SK-N-SH treated with all-trans-retinoic acid at 6 μM for 48 hours (cell line): ENCODE measurements at regions not wholly inside any gene's neighbourhood (a gene's known extent, or its start where the extent isn't known, plus 50 kb on each side); places are given as distances from the start of the nearest gene placed in this dataset.

Experiments
- ATAC-seq: fragments of 200-7000 bp; cut with Tn5 transposase; 3 replicates; pipeline ENCODE4 v1.9.1; 2020; ENCODE audit warnings: mild to moderate bottlenecking, moderate library complexity
- ARNTL ChIP-seq: fragments of 450-650 bp; formaldehyde crosslinking; IDR thresholded peaks from 2 replicates; pipeline ENCODE4 v1.5.0; 2020; ENCODE audit warnings: low read depth, mild to moderate bottlenecking, moderate library complexity, borderline replicate concordance
- BACH2 ChIP-seq: fragments of 250-450 bp; sonication (Bioruptor Pico); IDR thresholded peaks from 2 replicates; pipeline ENCODE4 v1.9.0; 2021; ENCODE audit warnings: mild to moderate bottlenecking, borderline replicate concordance
- CSDC2 ChIP-seq: fragments of 250-450 bp; sonication (Bioruptor Pico); IDR thresholded peaks from 2 replicates; pipeline ENCODE4 v1.5.0; 2020; ENCODE audit warnings: mild to moderate bottlenecking, moderate library complexity
- ESRRG ChIP-seq: fragments of 250-450 bp; sonication (Bioruptor Pico); IDR thresholded peaks from 2 replicates; pipeline ENCODE4 v1.6.1; 2021; ENCODE audit warnings: mild to moderate bottlenecking
- GLIS3 ChIP-seq: fragments of 250-450 bp; sonication (Bioruptor Pico); IDR thresholded peaks from 2 replicates; pipeline ENCODE4 v1.5.0; 2020; ENCODE audit warnings: mild to moderate bottlenecking, moderate library complexity
- ISL1 ChIP-seq: fragments of 250-450 bp; sonication (Bioruptor Pico); IDR thresholded peaks from 2 replicates; pipeline ENCODE4 v2.1.2; 2022; ENCODE audit warnings: mild to moderate bottlenecking, moderate library complexity
- OSR1 ChIP-seq: fragments of 250-450 bp; sonication (Bioruptor Pico); IDR thresholded peaks from 2 replicates; pipeline ENCODE4 v1.8.0; 2022; ENCODE audit warnings: moderate library complexity, mild to moderate bottlenecking, inconsistent platforms
- POU6F1 ChIP-seq: fragments of 250-450 bp; sonication (Bioruptor Pico); IDR thresholded peaks from 2 replicates; pipeline ENCODE4 v1.8.0; 2021; ENCODE audit warnings: low read depth, mild to moderate bottlenecking, moderate library complexity, borderline replicate concordance
- PPARA ChIP-seq: fragments of 250-450 bp; sonication (Bioruptor Pico); IDR thresholded peaks from 2 replicates; pipeline ENCODE4 v1.5.0; 2020; ENCODE audit warnings: mild to moderate bottlenecking, borderline replicate concordance
- SNAI2 ChIP-seq: fragments of 250-450 bp; sonication (Bioruptor Pico); IDR thresholded peaks from 2 replicates; pipeline ENCODE4 v1.5.0; 2020; ENCODE audit warnings: mild to moderate bottlenecking, moderate library complexity
- TCF4 ChIP-seq: fragments of 250-450 bp; sonication (Bioruptor Pico); IDR thresholded peaks from 2 replicates; pipeline ENCODE4 v1.8.0; 2021; ENCODE audit warnings: mild to moderate bottlenecking, moderate library complexity, borderline replicate concordance
- TOX ChIP-seq: fragments of 250-450 bp; sonication (Bioruptor Pico); IDR thresholded peaks from 2 replicates; pipeline ENCODE4 v1.8.0; 2021; ENCODE audit warnings: mild to moderate bottlenecking, moderate library complexity, borderline replicate concordance
- TSHZ2 ChIP-seq: fragments of 250-450 bp; sonication (Bioruptor Pico); IDR thresholded peaks from 2 replicates; pipeline ENCODE4 v1.5.0; 2020; ENCODE audit warnings: mild to moderate bottlenecking, moderate library complexity
- ZC3H10 ChIP-seq: fragments of 250-450 bp; sonication (Bioruptor Pico); IDR thresholded peaks from 2 replicates; pipeline ENCODE4 v1.5.1; 2021; ENCODE audit warnings: mild to moderate bottlenecking, moderate library complexity
- ZNF565 ChIP-seq: fragments of 450-650 bp; formaldehyde crosslinking; conservative IDR thresholded peaks from 2 replicates; pipeline ENCODE4 v1.5.0; 2020; ENCODE audit warnings: low read depth, mild to moderate bottlenecking, moderate library complexity
- ZNF70 ChIP-seq: fragments of 450-650 bp; formaldehyde crosslinking; IDR thresholded peaks from 2 replicates; pipeline ENCODE4 v1.5.0; 2020; ENCODE audit warnings: mild to moderate bottlenecking, moderate library complexity
- ZNF8 ChIP-seq: fragments of 450-650 bp; formaldehyde crosslinking; IDR thresholded peaks from 2 replicates; pipeline ENCODE4 v1.5.0; 2020; ENCODE audit warnings: mild to moderate bottlenecking, moderate library complexity
- TF ChIP-seq, protein P1 (sequence below): fragments of 250-450 bp; sonication (Bioruptor Pico); IDR thresholded peaks from 2 replicates; pipeline ENCODE4 v1.5.1; 2020; ENCODE audit warnings: low read depth, mild to moderate bottlenecking, moderate library complexity

DNA sequence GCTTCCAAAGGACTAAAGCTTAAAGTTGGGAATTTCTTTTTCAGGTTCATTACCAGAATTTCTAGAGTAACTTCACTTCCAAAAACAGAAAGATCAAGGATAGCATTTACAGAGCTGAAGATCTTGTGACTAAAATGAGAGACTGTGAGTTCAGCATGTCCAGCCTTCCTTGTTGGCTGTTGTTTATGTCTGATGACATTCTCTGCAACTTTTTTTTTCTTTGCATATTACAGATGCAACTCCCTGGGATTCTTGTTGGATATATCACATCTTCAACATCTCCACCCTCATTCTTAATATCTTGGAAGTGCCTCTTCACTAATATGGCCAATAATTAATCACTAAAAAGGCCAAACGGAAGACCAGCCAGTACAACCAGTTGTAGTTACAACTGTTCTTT lies 86.2 kb upstream of the FRMD4B start (continued):
- TF ChIP-seq, protein P1, sequence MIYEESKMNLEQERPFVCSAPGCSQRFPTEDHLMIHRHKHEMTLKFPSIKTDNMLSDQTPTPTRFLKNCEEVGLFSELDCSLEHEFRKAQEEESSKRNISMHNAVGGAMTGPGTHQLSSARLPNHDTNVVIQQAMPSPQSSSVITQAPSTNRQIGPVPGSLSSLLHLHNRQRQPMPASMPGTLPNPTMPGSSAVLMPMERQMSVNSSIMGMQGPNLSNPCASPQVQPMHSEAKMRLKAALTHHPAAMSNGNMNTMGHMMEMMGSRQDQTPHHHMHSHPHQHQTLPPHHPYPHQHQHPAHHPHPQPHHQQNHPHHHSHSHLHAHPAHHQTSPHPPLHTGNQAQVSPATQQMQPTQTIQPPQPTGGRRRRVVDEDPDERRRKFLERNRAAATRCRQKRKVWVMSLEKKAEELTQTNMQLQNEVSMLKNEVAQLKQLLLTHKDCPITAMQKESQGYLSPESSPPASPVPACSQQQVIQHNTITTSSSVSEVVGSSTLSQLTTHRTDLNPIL (CRISPR knock-in tag): no peak
- no peak for TF ChIP-seq TSHZ2 (CRISPR knock-in tag)
- TF ChIP-seq BACH2 (CRISPR knock-in tag): no peak
- no peak for TF ChIP-seq PPARA
- TF ChIP-seq CSDC2 (CRISPR knock-in tag): no peak

GRCh38 chr3:69463531-69463930 lies 77.6 kb upstream of the FRMD4B start:
- no peak for TF ChIP-seq ZC3H10 (CRISPR knock-in tag)

DNA sequence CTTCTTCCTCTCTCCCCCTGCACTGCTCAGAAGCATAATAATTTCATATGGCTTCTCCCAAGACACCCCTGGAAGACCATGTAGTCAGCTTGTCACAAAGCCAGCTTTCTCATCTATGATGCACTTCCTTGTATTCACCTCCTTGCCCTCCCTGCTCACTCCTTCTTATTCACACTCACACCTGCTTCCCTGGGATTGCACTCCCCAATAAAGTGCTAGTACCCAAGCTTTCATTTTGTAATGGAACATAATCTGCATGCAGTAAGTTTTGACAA lies 76.9 kb upstream of the FRMD4B start:
- TF ChIP-seq, protein P1 (CRISPR knock-in tag): no peak
- TF ChIP-seq ZNF70 (CRISPR knock-in tag) (no peak), OSR1 (no peak), ZNF8 (CRISPR knock-in tag) (no peak), ARNTL (CRISPR knock-in tag) (no peak), TSHZ2 (CRISPR knock-in tag) (no peak), ZC3H10 (CRISPR knock-in tag) (no peak), TOX (CRISPR knock-in tag) (no peak), SNAI2 (CRISPR knock-in tag) (no peak), ISL1 (CRISPR knock-in tag) (no peak), TCF4 (no peak), BACH2 (CRISPR knock-in tag) (no peak)
- no peak for ATAC-seq

More at GRCh38 chr3:69463531-69463930, 77.6 kb upstream of the FRMD4B start:
- ATAC-seq: no peak

DNA sequence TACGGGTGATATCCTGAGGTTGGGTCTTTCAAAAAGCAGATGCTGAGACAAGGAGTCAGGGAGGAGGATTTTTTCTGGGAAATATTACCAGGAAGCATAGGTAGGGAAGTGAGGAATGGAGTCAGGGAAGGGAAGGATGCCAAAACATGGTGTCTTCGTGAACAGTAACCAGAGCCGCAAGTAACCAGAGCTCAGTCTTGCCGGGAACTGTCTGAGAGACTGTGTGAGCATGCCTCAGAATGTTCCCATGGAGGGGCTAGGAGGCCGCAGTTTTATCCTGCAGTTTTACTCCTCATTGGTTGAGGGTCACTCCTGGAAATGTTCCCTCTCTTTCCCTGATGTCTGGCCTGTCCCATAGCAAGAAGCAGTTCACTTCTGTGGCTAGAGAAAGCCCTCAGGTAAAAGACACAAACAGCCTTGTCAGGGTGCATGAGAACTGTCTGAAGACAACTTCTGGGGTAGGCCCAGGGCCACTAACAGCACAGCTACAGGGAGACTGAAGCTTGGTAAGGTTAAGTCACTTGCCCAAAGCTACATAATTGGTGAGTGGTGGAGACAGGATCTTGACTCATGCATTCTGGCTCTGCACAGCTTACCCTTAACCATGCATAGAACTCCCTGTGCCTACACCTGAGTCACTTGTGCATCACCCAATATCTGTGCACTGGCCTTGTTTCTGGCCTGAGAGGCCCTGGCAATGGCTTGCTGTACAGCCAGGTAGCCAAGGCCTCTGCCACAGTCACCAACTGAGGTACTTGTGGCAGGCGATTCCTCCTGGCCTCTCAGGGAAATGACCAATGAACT lies 76.3 kb upstream of the FRMD4B start:
- TF ChIP-seq POU6F1 (CRISPR knock-in tag) (no peak), ZNF565 (no peak), ISL1 (CRISPR knock-in tag) (no peak), ESRRG (CRISPR knock-in tag) (no peak), TOX (CRISPR knock-in tag) (no peak), ARNTL (CRISPR knock-in tag) (no peak), OSR1 (no peak), BACH2 (CRISPR knock-in tag) (no peak), GLIS3 (CRISPR knock-in tag) (no peak), ZNF70 (CRISPR knock-in tag) (no peak)
- TF ChIP-seq, protein P1 (CRISPR knock-in tag): no peak
- no peak for ATAC-seq
